Ramos (cell line): ENCODE measurements at regions not wholly inside any gene's neighbourhood (a gene's known extent, or its start where the extent isn't known, plus 50 kb on each side); places are given as distances from the start of the nearest gene placed in this dataset.
"Not testable (repeated sequence)": the region's sequence is repeated elsewhere in the genome, so short reads cannot be mapped to it uniquely, and the experiment has no call there.

ENCODE experiments used
- in situ Hi-C: fragments of 300-500 bp; cut with MboI; formaldehyde crosslinking; loops from one replicate; pipeline ENCODE4 v1.14.3; 2022; ENCODE audit warnings: low sequenced_read_pairs; ENCODE audit not compliant: unreplicated experiment

GRCh38 chr12:125530201-125530600, 465.0 kb downstream of the AACS start:
- in situ Hi-C loops = no loop called here

GRCh38 chr12:125530876-125531275, 465.6 kb downstream of the AACS start:
- in situ Hi-C loops = no loop called here

GRCh38 chr12:125531574-125531973, 466.3 kb downstream of the AACS start:
- in situ Hi-C loops = no loop called here

GRCh38 chr12:125533434-125534029, 468.3 kb downstream of the AACS start:
- in situ Hi-C loops = no loop called here

- in situ Hi-C loops = no loop called here
These were observed 473.4 kb downstream of the AACS start for GRCh38 chr12:125538401-125539199.

- in situ Hi-C loops = no loop called here
These were observed 475.5 kb downstream of the AACS start for GRCh38 chr12:125540580-125541204.

- in situ Hi-C loops = no loop called here
These were observed 479.7 kb downstream of the AACS start for GRCh38 chr12:125544960-125545359.

GRCh38 chr12:125549171-125549570, 483.9 kb downstream of the AACS start:
- in situ Hi-C loops = no loop called here

- in situ Hi-C loops = no loop called here
These were observed 484.6 kb downstream of the AACS start for GRCh38 chr12:125549836-125550235.

GRCh38 chr12:125552295-125552694, 487.1 kb downstream of the AACS start:
- in situ Hi-C loops = no loop called here

GRCh38 chr12:125561008-125561407, 495.8 kb downstream of the AACS start:
- in situ Hi-C loops = not testable (repeated sequence)

GRCh38 chr12:125564753-125565152, 499.5 kb downstream of the AACS start:
- in situ Hi-C loops = no loop called here

GRCh38 chr12:125567581-125567980, 502.3 kb downstream of the AACS start:
- in situ Hi-C loops = no loop called here

- in situ Hi-C loops = no loop called here
These were observed 503.1 kb downstream of the AACS start for GRCh38 chr12:125568306-125568705.

GRCh38 chr12:125573271-125573670, 508.0 kb downstream of the AACS start:
- in situ Hi-C loops = no loop called here

GRCh38 chr12:125577334-125577733, 512.1 kb downstream of the AACS start:
- in situ Hi-C loops = no loop called here

GRCh38 chr12:125579916-125580315, 514.7 kb downstream of the AACS start:
- in situ Hi-C loops = no loop called here

- in situ Hi-C loops = no loop called here
These were observed 517.8 kb downstream of the AACS start for GRCh38 chr12:125583071-125583470.

- in situ Hi-C loops = no loop called here
These were observed 521.2 kb downstream of the AACS start for GRCh38 chr12:125586441-125586840.

- in situ Hi-C loops = no loop called here
These were observed 528.0 kb downstream of the AACS start for GRCh38 chr12:125593269-125593668.

- in situ Hi-C loops = no loop called here
These were observed 539.7 kb downstream of the AACS start for GRCh38 chr12:125604976-125605375.
